MCF 10A (cell line): ENCODE measurements at regions not wholly inside any gene's neighbourhood (a gene's known extent, or its start where the extent isn't known, plus 50 kb on each side); places are given as distances from the start of the nearest gene placed in this dataset.
A peak's percentile ranks its signal among the peaks of the same experiment; 100 is the strongest.

ENCODE experiments used
- BruUV-seq: library from RNA; stranded (reverse); fragments of 400-500 nt; replicated peaks from 2 replicates; lab custom pipeline; 2021; lab: Mats Ljungman, UMichigan
- CTCF ChIA-PET: fragments of 300-600 bp; sonication (Branson Sonifier 250); formaldehyde crosslinking; extraction: SDS; loops from one replicate; lab custom pipeline; 2021; ENCODE audit warnings: antibody characterized with exemption, inconsistent platforms; lab: Yijun Ruan, JAX
- POLR2A ChIA-PET: fragments of 300-600, 350-650 bp; sonication (Branson Sonifier 250); formaldehyde crosslinking; extraction: SDS; loops from one replicate; lab custom pipeline; 2020; ENCODE audit warnings: antibody characterized with exemption, inconsistent platforms; lab: Yijun Ruan, JAX
- DNase-seq: peaks from one replicate; pipeline ENCODE4 v3.0.0-alpha.2; 2018; ENCODE audit not compliant: unreplicated experiment
- H3K27ac Mint-ChIP-seq: one replicate; pipeline ENCODE4 v1.8.0; 2022; ENCODE audit warnings: mild to moderate bottlenecking, low read depth, mixed read lengths; ENCODE audit not compliant: unreplicated experiment
- H3K27me3 Mint-ChIP-seq: one replicate; pipeline ENCODE4 v1.8.0; 2022; ENCODE audit warnings: mixed read lengths; ENCODE audit not compliant: insufficient read depth, unreplicated experiment
- H3K36me3 Mint-ChIP-seq: one replicate; pipeline ENCODE4 v1.8.0; 2022; ENCODE audit warnings: mild to moderate bottlenecking, moderate library complexity, mixed read lengths; ENCODE audit not compliant: insufficient read depth, unreplicated experiment
- H3K4me1 Mint-ChIP-seq: one replicate; pipeline ENCODE4 v1.8.0; 2022; ENCODE audit warnings: mixed read lengths; ENCODE audit not compliant: insufficient read depth, unreplicated experiment
- H3K4me3 Mint-ChIP-seq: one replicate; pipeline ENCODE4 v1.8.0; 2022; ENCODE audit warnings: mild to moderate bottlenecking, moderate library complexity, mixed read lengths; ENCODE audit not compliant: unreplicated experiment
- H3K9me3 Mint-ChIP-seq: one replicate; pipeline ENCODE4 v1.8.0; 2022; ENCODE audit warnings: mixed read lengths; ENCODE audit not compliant: unreplicated experiment
- CTCF ChIP-seq: fragments of 200-600 bp; IDR thresholded peaks from one replicate; pipeline ENCODE4 v1.8.0; 2022; ENCODE audit warnings: antibody characterized with exemption, mild to moderate bottlenecking; ENCODE audit not compliant: unreplicated experiment
- intact Hi-C: fragments of 100-400 bp; cut with micrococcal nuclease; formaldehyde crosslinking; loops from 2 replicates; pipeline ENCODE4 v1.14.1; 2022

DNA sequence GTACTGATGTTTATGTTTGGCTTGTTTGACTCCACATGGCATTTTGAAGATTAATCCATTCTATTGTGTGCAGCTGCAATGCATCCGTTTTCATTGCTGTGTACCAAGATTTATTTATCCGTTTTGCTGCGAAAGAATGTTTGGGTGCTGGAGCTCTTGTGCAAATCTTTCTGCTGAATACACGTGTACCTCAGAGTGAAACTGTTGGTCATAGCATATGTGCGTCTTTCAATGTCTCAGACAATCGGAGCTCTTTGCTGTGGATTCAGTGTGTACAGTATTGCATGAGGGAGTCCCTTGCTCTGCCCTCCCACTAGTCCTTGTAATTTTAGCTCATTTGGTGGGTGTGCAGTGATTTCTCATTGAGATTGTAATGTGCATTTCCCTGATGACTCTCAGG, 545.4 kb downstream of the TBC1D22A start:
- Mint-ChIP-seq H3K4me1 (peaks cover 17% of the 10 kb centered on the region), H3K36me3 (no peaks in the 10 kb centered on the region), H3K4me3 (no peak overlapping the region), H3K9me3 (no peaks in the 10 kb centered on the region), H3K27ac (no peak overlapping the region), H3K27me3 (no peaks in the 10 kb centered on the region)
- TF ChIP-seq CTCF, result no peak
- ChIA-PET POLR2A (no interaction called here), CTCF (interaction anchor here (0.6 to 0.7 kb wide), 2 partner anchors 21 to 102 kb away, joined by 3 read pairs; no protein-coding TSS in a partner anchor)
- intact Hi-C loops, result no loop called here
- no peak for DNase-seq
- no TSS peak for BruUV-seq

DNA sequence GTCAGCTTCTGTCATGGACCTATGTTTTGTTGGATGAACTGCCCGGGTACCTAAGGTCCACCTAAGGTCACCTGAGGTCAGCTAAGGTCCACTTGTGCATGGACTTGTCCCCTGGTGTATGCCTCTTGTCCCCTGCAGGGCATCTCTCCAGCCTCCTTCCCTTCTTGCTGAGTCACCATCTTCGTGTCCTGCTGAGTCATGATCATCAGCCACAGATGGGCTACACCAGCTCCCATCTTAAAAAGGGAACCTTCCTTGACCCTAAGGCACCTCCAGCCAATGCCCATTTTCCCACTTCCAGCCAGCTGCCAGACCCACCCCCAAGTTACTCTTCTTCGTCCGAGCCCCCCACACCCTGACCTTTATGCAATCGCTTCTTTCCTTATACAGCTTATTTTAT, 544.9 kb downstream of the TBC1D22A start:
- Mint-ChIP-seq H3K27me3 (no peaks in the 10 kb centered on the region), H3K27ac (no peak overlapping the region), H3K36me3 (no peaks in the 10 kb centered on the region), H3K9me3 (no peaks in the 10 kb centered on the region), H3K4me1 (peaks cover 17% of the 10 kb centered on the region), H3K4me3 (no peak overlapping the region)
- intact Hi-C loops, result no loop called here
- no TSS peak for BruUV-seq
- ChIA-PET POLR2A (no interaction called here), CTCF (interaction anchor here (0.6 to 0.7 kb wide), 2 partner anchors 21 to 103 kb away, joined by 3 read pairs; no protein-coding TSS in a partner anchor)
- peak; percentile 31 for DNase-seq
- TF ChIP-seq CTCF, result no peak

GRCh38 chr22:47304854-47305253, 542.4 kb downstream of the TBC1D22A start:
- intact Hi-C loops, result no loop called here
- no peak overlapping the region for H3K4me3 Mint-ChIP-seq
- H3K9me3 Mint-ChIP-seq, result no peaks in the 10 kb centered on the region
- ChIA-PET POLR2A (no interaction called here), CTCF (no interaction called here)
- H3K27me3 Mint-ChIP-seq, result no peaks in the 10 kb centered on the region
- no peaks in the 10 kb centered on the region for H3K4me1 Mint-ChIP-seq
- no peaks in the 10 kb centered on the region for H3K36me3 Mint-ChIP-seq
- no TSS peak for BruUV-seq
- no peak for TF ChIP-seq CTCF
- DNase-seq, result no peak
- no peak overlapping the region for H3K27ac Mint-ChIP-seq

GRCh38 chr22:47304191-47304831, 541.9 kb downstream of the TBC1D22A start:
- Mint-ChIP-seq H3K27ac (no peak overlapping the region), H3K9me3 (no peaks in the 10 kb centered on the region), H3K4me3 (no peak overlapping the region), H3K4me1 (no peaks in the 10 kb centered on the region), H3K27me3 (no peaks in the 10 kb centered on the region), H3K36me3 (no peaks in the 10 kb centered on the region)
- POLR2A ChIA-PET, result no interaction called here
- intact Hi-C loops, result no loop called here
- no peak for TF ChIP-seq CTCF
- no peak for DNase-seq
- no TSS peak for BruUV-seq
- CTCF ChIA-PET, result no interaction called here
